ENCODE measurements at regions not wholly inside any gene's neighbourhood (a gene's known extent, or its start where the extent isn't known, plus 50 kb on each side); places are given as distances from the start of the nearest gene placed in this dataset.

DNA sequence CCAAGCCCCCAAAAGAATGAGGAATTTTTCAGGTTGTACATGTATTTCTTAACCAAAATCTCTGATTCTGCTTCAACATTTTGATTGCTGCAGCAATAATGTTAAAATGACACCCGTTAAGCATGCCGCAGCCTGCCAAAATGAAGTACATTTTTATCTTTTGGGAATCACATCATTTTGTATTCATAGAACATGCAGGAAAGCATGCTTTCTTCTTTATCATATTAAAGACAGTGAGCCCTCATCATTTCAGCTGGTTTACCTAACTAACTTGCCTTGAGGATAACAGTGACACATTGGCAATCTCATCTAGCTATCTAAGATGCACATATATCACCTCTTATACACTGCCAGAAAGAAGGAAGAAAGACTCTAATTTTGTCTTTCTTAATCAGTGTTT, 299.2 kb downstream of the LTN1 start:
- ChIA-PET POLR2A (no interaction called here), CTCF (ENCODE audit: low intra/inter-chr PET ratio) (no interaction called here)
- ATAC-seq: no peak
- Histone ChIP-seq H4K20me1 (replicated peaks; ENCODE audit: control insufficient read depth, insufficient read depth, low read length) (no peaks in the 10 kb centered on the region), H3K4me2 (ENCODE audit: insufficient read depth, low read length) (no peak overlapping the region), H3K4me3 (no peak overlapping the region), H3K79me2 (ENCODE audit: control insufficient read depth, insufficient read depth, low read length) (no peaks in the 10 kb centered on the region), H3K9me1 (ENCODE audit: control insufficient read depth, insufficient read depth, low read length) (no peaks in the 10 kb centered on the region), H2AFZ (ENCODE audit: low read depth, low read length) (no peak overlapping the region), H3K4me1 (replicated peaks in 1 of 2; ENCODE audit: control insufficient read depth in 2 of 2, insufficient read depth in 2 of 2, low read length in 2 of 2) (no peaks in the 10 kb centered on the region), H3K36me3 (ENCODE audit: control insufficient read depth, insufficient read depth, low read length) (no peaks in the 10 kb centered on the region), H3K27me3 (ENCODE audit: control insufficient read depth in 2 of 2, insufficient read depth in 2 of 2, low read length in 2 of 2) (no peaks in the 10 kb centered on the region), H3K9me3 (replicated peaks; ENCODE audit: control insufficient read depth, insufficient read depth, low read depth, low read length) (peaks cover 3% of the 10 kb centered on the region; the same call in 1 of the 2 replicates), H3K27ac (ENCODE audit: extremely low read depth, low read depth, low read length) (no peak overlapping the region), H3K9ac (ENCODE audit: insufficient read depth in 1 of 2, low read depth in 2 of 2, low read length in 2 of 2) (no peak overlapping the region)
- in situ Hi-C loops (cut with MboI): no loop called here
- 8% methylated on average over 2 of the region's 2 CpGs for WGBS (ENCODE audit: insufficient coverage, low coverage, missing lambda C conversion rate)
- intact Hi-C loops (cut with micrococcal nuclease): no loop called here
- DNase-seq (ENCODE audit: extremely low read depth in 1 of 4, low spot score in 3 of 4): no peak
- no peak for TF ChIP-seq ZNF253 (CRISPR knock-in tag; conservative IDR thresholded peaks at IDR 0.05)
- TF ChIP-seq ILK (tag; IDR thresholded peaks at IDR 0.05; ENCODE audit: borderline replicate concordance, low read depth): no peak
- TF ChIP-seq FOXA1 (IDR thresholded peaks at IDR 0.05; ENCODE audit: borderline replicate concordance): no peak
- no peak for TF ChIP-seq PTRF (tag; IDR thresholded peaks at IDR 0.05)
- TF ChIP-seq POLR2H (tag; IDR thresholded peaks at IDR 0.05; ENCODE audit: low read depth): no peak
- TF ChIP-seq THRAP3 (IDR thresholded peaks at IDR 0.05; ENCODE audit: borderline replicate concordance): no peak
- no peak for TF ChIP-seq ZNF3 (CRISPR knock-in tag; IDR thresholded peaks at IDR 0.05)
- no peak for TF ChIP-seq ZNF699 (CRISPR knock-in tag; IDR thresholded peaks at IDR 0.05; ENCODE audit: insufficient replicate concordance)
- no peak for TF ChIP-seq ZNF165 (CRISPR knock-in tag; IDR thresholded peaks at IDR 0.05; ENCODE audit: borderline replicate concordance)
- no peak for FAIRE-seq
- no TSS peak for BruUV-seq (replicated peaks)
